OCI-LY7 (cell line): ENCODE measurements at regions not wholly inside any gene's neighbourhood (a gene's known extent, or its start where the extent isn't known, plus 50 kb on each side); places are given as distances from the start of the nearest gene placed in this dataset.

Experiments
- EZH2phosphoT487 ChIP-seq: fragments of 200-600 bp; sonication (generic); IDR thresholded peaks from 2 replicates; pipeline ENCODE4 v1.6.1; 2018; ENCODE audit warnings: low read depth, borderline replicate concordance, mild to moderate bottlenecking, mixed run types, antibody characterized with exemption, low read length, moderate library complexity, mixed read lengths
- TF ChIP-seq, protein P1 (sequence below): fragments of 200-600 bp; sonication (generic); conservative IDR thresholded peaks from 2 replicates; pipeline ENCODE4 v1.5.1; 2014; ENCODE audit warnings: mild to moderate bottlenecking, antibody characterized with exemption, low read length, moderate library complexity, mixed read lengths

DNA sequence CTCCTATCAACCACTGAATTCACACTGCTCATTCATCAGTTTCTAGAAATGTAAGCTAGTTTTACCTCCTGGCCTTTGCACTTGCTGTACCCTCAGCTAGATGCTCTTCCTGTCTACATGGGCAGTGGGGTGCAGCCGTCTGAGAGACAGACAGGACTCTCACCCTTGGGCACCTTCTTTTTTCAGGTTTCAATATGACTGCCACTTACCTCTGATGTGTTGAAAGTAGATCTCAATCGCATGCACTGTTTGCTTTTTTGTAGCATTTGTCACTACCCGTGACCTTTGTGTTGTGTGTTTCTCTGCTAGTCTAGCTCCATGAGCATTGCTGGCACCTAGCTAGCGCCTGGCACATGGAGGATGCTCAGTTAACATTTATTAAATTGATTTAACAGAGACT is 403.1 kb upstream of the TRPC7 start:
- TF ChIP-seq, protein P1, sequence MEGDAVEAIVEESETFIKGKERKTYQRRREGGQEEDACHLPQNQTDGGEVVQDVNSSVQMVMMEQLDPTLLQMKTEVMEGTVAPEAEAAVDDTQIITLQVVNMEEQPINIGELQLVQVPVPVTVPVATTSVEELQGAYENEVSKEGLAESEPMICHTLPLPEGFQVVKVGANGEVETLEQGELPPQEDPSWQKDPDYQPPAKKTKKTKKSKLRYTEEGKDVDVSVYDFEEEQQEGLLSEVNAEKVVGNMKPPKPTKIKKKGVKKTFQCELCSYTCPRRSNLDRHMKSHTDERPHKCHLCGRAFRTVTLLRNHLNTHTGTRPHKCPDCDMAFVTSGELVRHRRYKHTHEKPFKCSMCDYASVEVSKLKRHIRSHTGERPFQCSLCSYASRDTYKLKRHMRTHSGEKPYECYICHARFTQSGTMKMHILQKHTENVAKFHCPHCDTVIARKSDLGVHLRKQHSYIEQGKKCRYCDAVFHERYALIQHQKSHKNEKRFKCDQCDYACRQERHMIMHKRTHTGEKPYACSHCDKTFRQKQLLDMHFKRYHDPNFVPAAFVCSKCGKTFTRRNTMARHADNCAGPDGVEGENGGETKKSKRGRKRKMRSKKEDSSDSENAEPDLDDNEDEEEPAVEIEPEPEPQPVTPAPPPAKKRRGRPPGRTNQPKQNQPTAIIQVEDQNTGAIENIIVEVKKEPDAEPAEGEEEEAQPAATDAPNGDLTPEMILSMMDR, result no peak
- TF ChIP-seq EZH2phosphoT487, result no peak
